Naive thymus-derived CD4-positive, alpha-beta T cell (primary cell): ENCODE measurements at regions not wholly inside any gene's neighbourhood (a gene's known extent, or its start where the extent isn't known, plus 50 kb on each side); places are given as distances from the start of the nearest gene placed in this dataset.

Source experiments
- ATAC-seq: fragments of 150-1000 bp; cut with Tn5 transposase; 2 replicates; pipeline ENCODE4 v1.10.0; 2021; ENCODE audit warnings: mild to moderate bottlenecking, moderate library complexity
- CTCF ChIA-PET: fragments of 350-600 bp; sonication (Branson Sonifier 250); formaldehyde crosslinking; loops from one replicate; lab custom pipeline; 2021; ENCODE audit warnings: antibody characterized with exemption; lab: Charles Lee
- POLR2A ChIA-PET: fragments of 350-600 bp; sonication (Branson Sonifier 250); formaldehyde crosslinking; loops from one replicate; lab custom pipeline; 2021; ENCODE audit warnings: antibody characterized with exemption, inconsistent platforms; lab: Charles Lee
- DNase-seq, 9 donors: peaks; one replicate each; pipeline versions ENCODE4 v3.0.0 to v3.0.0-alpha.2; 2020 to 2022; ENCODE audit warnings: mixed read lengths in 1 of 9
- H3K27ac ChIP-seq: one replicate; pipeline ENCODE4 v1.7.0; 2013; ENCODE audit warnings: mild to moderate bottlenecking, low read depth, low read length, moderate library complexity
- H3K27me3 ChIP-seq, 2 donors: one replicate each; pipeline ENCODE4 v1.7.0; 2013; ENCODE audit warnings: low read length in 2 of 2, mild to moderate bottlenecking in 2 of 2, moderate library complexity in 2 of 2; ENCODE audit not compliant: control insufficient read depth in 2 of 2, insufficient read depth in 2 of 2
- H3K36me3 ChIP-seq, 3 experiments: 1 replicate in 2 of 3; 2 replicates in 1 of 3; pipeline ENCODE4 v1.7.0; 2013; ENCODE audit warnings: low read length in 3 of 3, mild to moderate bottlenecking in 3 of 3, moderate library complexity in 1 of 3; ENCODE audit not compliant: insufficient read depth in 3 of 3, control insufficient read depth in 2 of 3
- H3K4me1 ChIP-seq, 2 donors: one replicate each; pipeline ENCODE4 v1.7.0; 2013; ENCODE audit warnings: low read length in 2 of 2, mild to moderate bottlenecking in 2 of 2, moderate library complexity in 1 of 2; ENCODE audit not compliant: control insufficient read depth in 2 of 2, insufficient read depth in 2 of 2
- H3K4me3 ChIP-seq: 2 replicates; pipeline ENCODE4 v1.7.0; 2013; ENCODE audit warnings: mild to moderate bottlenecking, low read length
- H3K9me3 ChIP-seq, 3 experiments: 1 replicate in 2 of 3; 2 replicates in 1 of 3; pipeline ENCODE4 v1.7.0; 2013; ENCODE audit warnings: low read length in 3 of 3; ENCODE audit not compliant: control insufficient read depth in 2 of 3
- H3K27ac Mint-ChIP-seq, 9 donors: one replicate each; pipeline ENCODE4 v1.8.0; 2020 to 2022; ENCODE audit warnings: mixed read lengths in 9 of 9, mild to moderate bottlenecking in 8 of 9, moderate library complexity in 5 of 9, inconsistent platforms in 2 of 9
- H3K27me3 Mint-ChIP-seq, 5 donors: one replicate each; pipeline ENCODE4 v1.8.0; 2021 to 2022; ENCODE audit warnings: mixed read lengths in 5 of 5, mild to moderate bottlenecking in 1 of 5
- H3K36me3 Mint-ChIP-seq, 5 donors: one replicate each; pipeline ENCODE4 v1.8.0; 2020 to 2022; ENCODE audit warnings: mixed read lengths in 5 of 5, mild to moderate bottlenecking in 3 of 5, inconsistent platforms in 1 of 5
- H3K4me1 Mint-ChIP-seq, 7 donors: one replicate each; pipeline ENCODE4 v1.8.0; 2020 to 2022; ENCODE audit warnings: mixed read lengths in 7 of 7, mild to moderate bottlenecking in 3 of 7, inconsistent platforms in 1 of 7
- H3K4me3 Mint-ChIP-seq, 10 donors: one replicate each; pipeline ENCODE4 v1.8.0; 2020 to 2022; ENCODE audit warnings: mild to moderate bottlenecking in 10 of 10, mixed read lengths in 10 of 10, moderate library complexity in 6 of 10, inconsistent platforms in 2 of 10
- H3K9me3 Mint-ChIP-seq, 11 donors: one replicate each; pipeline ENCODE4 v1.8.0; 2020 to 2022; ENCODE audit warnings: mixed read lengths in 11 of 11, mild to moderate bottlenecking in 4 of 11, inconsistent platforms in 1 of 11, moderate library complexity in 1 of 11
- intact Hi-C, 2 donors: fragments of 100-400 bp; cut with micrococcal nuclease; formaldehyde crosslinking; loops; one replicate each; pipeline ENCODE4 v1.15.1; 2023

GRCh38 chr3:187942658-187943241, 197.5 kb upstream of the BCL6 start:
- no peak for ATAC-seq
- intact Hi-C loops = no loop called here
- Histone ChIP-seq H3K27ac (no peak overlapping the region), H3K9me3 (no peaks in the 10 kb centered on the region), H3K36me3 (no peaks in the 10 kb centered on the region), H3K27me3 (no peaks in the 10 kb centered on the region), H3K4me3 (no peak overlapping the region), H3K4me1 (peaks cover 6 to 12% of the 10 kb centered on the region in 2 donors)
- DNase-seq = no peak
- peaks cover 0 to 8% (median 0%) of the 10 kb centered on the region in 7 donors for H3K4me1 Mint-ChIP-seq
- peaks cover 0 to 20% (median 0%) of the 10 kb centered on the region in 5 donors for H3K27me3 Mint-ChIP-seq
- ChIA-PET POLR2A (interaction anchor here (0.9 kb wide), 1 partner anchor 13 kb away, joined by 5 read pairs; no protein-coding TSS in a partner anchor), CTCF (no interaction called here)
- peaks cover 0 to 2% (median 0%) of the 10 kb centered on the region in 11 donors for H3K9me3 Mint-ChIP-seq
- no peak overlapping the region for H3K4me3 Mint-ChIP-seq
- H3K27ac Mint-ChIP-seq = no peak overlapping the region
- peaks cover 0 to 3% (median 0%) of the 10 kb centered on the region in 5 donors for H3K36me3 Mint-ChIP-seq

GRCh38 chr3:187943677-187944389, 198.6 kb upstream of the BCL6 start:
- H3K4me3 ChIP-seq = no peak overlapping the region
- peaks cover 0 to 8% (median 0%) of the 10 kb centered on the region in 7 donors for H3K4me1 Mint-ChIP-seq
- H3K9me3 Mint-ChIP-seq = peaks cover 0 to 2% (median 0%) of the 10 kb centered on the region in 11 donors
- ChIA-PET CTCF (no interaction called here), POLR2A (interaction anchor here (0.6 to 0.9 kb wide), 2 partner anchors 12 to 44 kb away, joined by 3 to 5 read pairs; no protein-coding TSS in a partner anchor)
- H3K27me3 ChIP-seq = no peaks in the 10 kb centered on the region
- H3K36me3 ChIP-seq = no peaks in the 10 kb centered on the region
- intact Hi-C loops = loop anchor here in 1 of 2 donors (1.0 kb wide), 1 partner anchor 25 kb away; no protein-coding TSS in a partner anchor
- H3K4me1 ChIP-seq = peaks cover 6 to 12% of the 10 kb centered on the region in 2 donors
- H3K27me3 Mint-ChIP-seq = peaks cover 0 to 10% (median 0%) of the 10 kb centered on the region in 5 donors
- H3K36me3 Mint-ChIP-seq = peaks cover 0 to 2% (median 0%) of the 10 kb centered on the region in 5 donors
- ATAC-seq (no peak), DNase-seq (no peak)
- H3K27ac Mint-ChIP-seq = no peak overlapping the region
- no peak overlapping the region for H3K27ac ChIP-seq
- H3K9me3 ChIP-seq = no peaks in the 10 kb centered on the region
- no peak overlapping the region for H3K4me3 Mint-ChIP-seq

GRCh38 chr3:187944390-187945179, 199.3 kb upstream of the BCL6 start:
- Histone ChIP-seq H3K27ac (no peak overlapping the region), H3K4me1 (peaks cover 6 to 12% of the 10 kb centered on the region in 2 donors), H3K4me3 (no peak overlapping the region), H3K9me3 (no peaks in the 10 kb centered on the region), H3K36me3 (no peaks in the 10 kb centered on the region), H3K27me3 (no peaks in the 10 kb centered on the region)
- ChIA-PET POLR2A (interaction anchor here (0.6 kb wide), 1 partner anchor 43 kb away, joined by 3 read pairs; no protein-coding TSS in a partner anchor), CTCF (no interaction called here)
- intact Hi-C loops = loop anchor here in 1 of 2 donors (1.0 kb wide), 1 partner anchor 25 kb away; no protein-coding TSS in a partner anchor
- Mint-ChIP-seq H3K4me1 (peaks cover 0 to 8% (median 0%) of the 10 kb centered on the region in 7 donors), H3K27ac (no peak overlapping the region), H3K27me3 (peaks cover 0 to 5% (median 0%) of the 10 kb centered on the region in 5 donors), H3K9me3 (peaks cover 0 to 2% (median 0%) of the 10 kb centered on the region in 11 donors), H3K36me3 (peaks cover 0 to 2% (median 0%) of the 10 kb centered on the region in 5 donors), H3K4me3 (no peak overlapping the region)
- DNase-seq (no peak), ATAC-seq (peak; percentile 27)

GRCh38 chr3:187945374-187945773, 200.1 kb upstream of the BCL6 start:
- Histone ChIP-seq H3K4me1 (peaks cover 6 to 12% of the 10 kb centered on the region in 2 donors), H3K36me3 (no peaks in the 10 kb centered on the region), H3K27ac (no peak overlapping the region), H3K4me3 (no peak overlapping the region), H3K9me3 (no peaks in the 10 kb centered on the region), H3K27me3 (no peaks in the 10 kb centered on the region)
- intact Hi-C loops = no loop called here
- no peak overlapping the region for H3K27ac Mint-ChIP-seq
- CTCF ChIA-PET = no interaction called here
- H3K27me3 Mint-ChIP-seq = peaks cover 0 to 3% (median 0%) of the 10 kb centered on the region in 5 donors
- POLR2A ChIA-PET = no interaction called here
- peaks cover 0 to 2% (median 0%) of the 10 kb centered on the region in 11 donors for H3K9me3 Mint-ChIP-seq
- no peak for ATAC-seq
- H3K4me1 Mint-ChIP-seq = peaks cover 0 to 8% (median 0%) of the 10 kb centered on the region in 7 donors
- no peak for DNase-seq
- H3K36me3 Mint-ChIP-seq = peaks cover 0 to 2% (median 0%) of the 10 kb centered on the region in 5 donors
- H3K4me3 Mint-ChIP-seq = no peak overlapping the region

- POLR2A ChIA-PET = no interaction called here
- Histone ChIP-seq H3K27ac (no peak overlapping the region), H3K4me1 (peaks cover 6 to 12% of the 10 kb centered on the region in 2 donors), H3K9me3 (no peaks in the 10 kb centered on the region), H3K4me3 (no peak overlapping the region), H3K27me3 (no peaks in the 10 kb centered on the region), H3K36me3 (no peaks in the 10 kb centered on the region)
- CTCF ChIA-PET = no interaction called here
- H3K27ac Mint-ChIP-seq = no peak overlapping the region
- peaks cover 0 to 2% (median 0%) of the 10 kb centered on the region in 11 donors for H3K9me3 Mint-ChIP-seq
- peaks cover 0 to 12% (median 0%) of the 10 kb centered on the region in 7 donors for H3K4me1 Mint-ChIP-seq
- ATAC-seq (no peak), DNase-seq (no peak)
- intact Hi-C loops = no loop called here
- H3K36me3 Mint-ChIP-seq = peaks cover 0 to 2% (median 0%) of the 10 kb centered on the region in 5 donors
- no peaks in the 10 kb centered on the region for H3K27me3 Mint-ChIP-seq
- H3K4me3 Mint-ChIP-seq = no peak overlapping the region
Observed at GRCh38 chr3:187946163-187946691, 201.0 kb upstream of the BCL6 start.

- H3K9me3 Mint-ChIP-seq = peaks cover 0 to 2% (median 0%) of the 10 kb centered on the region in 11 donors
Observed at GRCh38 chr3:187946981-187947380, 201.7 kb upstream of the BCL6 start.

More at GRCh38 chr3:187946981-187947380, 201.7 kb upstream of the BCL6 start:
- no peaks in the 10 kb centered on the region for H3K9me3 ChIP-seq
- H3K4me3 ChIP-seq = no peak overlapping the region
- H3K4me3 Mint-ChIP-seq = no peak overlapping the region
- DNase-seq = no peak
- no peaks in the 10 kb centered on the region for H3K36me3 ChIP-seq
- H3K27ac ChIP-seq = no peak overlapping the region
- H3K36me3 Mint-ChIP-seq = peaks cover 0 to 6% (median 0%) of the 10 kb centered on the region in 5 donors
- H3K27ac Mint-ChIP-seq = no peak overlapping the region
- H3K4me1 ChIP-seq = peaks cover 6 to 14% of the 10 kb centered on the region in 2 donors
- POLR2A ChIA-PET = no interaction called here
- no peak for ATAC-seq
- H3K4me1 Mint-ChIP-seq = peaks cover 0 to 19% (median 6%) of the 10 kb centered on the region in 7 donors
- no peaks in the 10 kb centered on the region for H3K27me3 ChIP-seq
- H3K27me3 Mint-ChIP-seq = no peaks in the 10 kb centered on the region
- CTCF ChIA-PET = no interaction called here
- intact Hi-C loops = no loop called here
